A549 (cell line): ENCODE measurements at regions not wholly inside any gene's neighbourhood (a gene's known extent, or its start where the extent isn't known, plus 50 kb on each side); places are given as distances from the start of the nearest gene placed in this dataset.

Experiments
- ATAC-seq, 2 experiments: fragments of 200-7000 bp in 1 of 2; fragments of >200 bp in 1 of 2; cut with Nextera tagmentation in 1 of 2; cut with Tn5 transposase in 1 of 2; 3 replicates each; pipeline versions ENCODE4 v1.8.0 to v1.9.1; 2018 to 2020; ENCODE audit warnings: mild to moderate bottlenecking in 1 of 2, moderate library complexity in 1 of 2
- CTCF ChIA-PET: fragments of 300-600 bp; sonication (Branson Sonifier 250); formaldehyde crosslinking; extraction: SDS; loops from one replicate; lab custom pipeline; 2021; ENCODE audit warnings: antibody characterized with exemption, inconsistent platforms; lab: Yijun Ruan, JAX
- POLR2A ChIA-PET: fragments of 350-600 bp; formaldehyde crosslinking; extraction: SDS; loops from one replicate; lab custom pipeline; 2021; ENCODE audit warnings: antibody characterized with exemption, inconsistent platforms; lab: Yijun Ruan, JAX
- DNase-seq, 2 experiments: peaks; one replicate each; pipeline versions ENCODE4 v3.0.0 to v3.0.0-alpha.2; 2011 to 2016; ENCODE audit warnings: low read depth in 1 of 2, low spot score in 1 of 2
- FAIRE-seq: peaks from 2 replicates; lab custom pipeline; 2011; peaks lifted over from hg19 to GRCh38; lab: Jason Lieb, UNC
- H3K27ac ChIP-seq, 2 experiments: fragments of >200 bp; sonication (Bioruptor Twin); formaldehyde crosslinking; 3 replicates each; pipeline ENCODE4 v1.5.1; 2016 to 2017
- H3K4me1 ChIP-seq: fragments of >200 bp; sonication (Bioruptor Twin); formaldehyde crosslinking; 3 replicates; pipeline ENCODE4 v1.6.1; 2016
- H3K4me2 ChIP-seq: fragments of >200 bp; sonication (Bioruptor Twin); formaldehyde crosslinking; 3 replicates; pipeline ENCODE4 v1.6.1; 2016
- H3K4me3 ChIP-seq: fragments of >200 bp; sonication (Bioruptor Twin); formaldehyde crosslinking; 3 replicates; pipeline ENCODE4 v1.5.1; 2016
- H3K9me3 ChIP-seq: fragments of >200 bp; sonication (Bioruptor Twin); formaldehyde crosslinking; 3 replicates; pipeline ENCODE4 v1.6.1; 2016
- CBX2 ChIP-seq: fragments of 200-600 bp; sonication (generic); IDR thresholded peaks from 2 replicates; pipeline ENCODE4 v1.6.1; 2016; ENCODE audit warnings: low read depth, mild to moderate bottlenecking, borderline replicate concordance
- CBX8 ChIP-seq: fragments of 200-600 bp; sonication (generic); IDR thresholded peaks from 2 replicates; pipeline ENCODE4 v1.6.1; 2016
- CHD2 ChIP-seq: fragments of 150-350 bp; IDR thresholded peaks from 2 replicates; pipeline ENCODE4 v1.6.1; 2014; ENCODE audit warnings: low read length; ENCODE audit not compliant: partially characterized antibody
- CHD4 ChIP-seq: fragments of 200-600 bp; sonication (generic); IDR thresholded peaks from 2 replicates; pipeline ENCODE4 v1.6.1; 2016; ENCODE audit warnings: antibody characterized with exemption, mild to moderate bottlenecking, borderline replicate concordance
- E2F6 ChIP-seq: IDR thresholded peaks from 2 replicates; pipeline ENCODE4 v1.6.1; 2012; ENCODE audit warnings: low read depth, borderline replicate concordance
- EHF ChIP-seq: fragments of 250-450 bp; sonication (Bioruptor Pico); IDR thresholded peaks from 2 replicates; pipeline ENCODE4 v1.5.0; 2020; ENCODE audit warnings: mild to moderate bottlenecking
- EHMT2 ChIP-seq: fragments of 200-600 bp; sonication (generic); IDR thresholded peaks from 2 replicates; pipeline ENCODE4 v1.6.1; 2016; ENCODE audit warnings: antibody characterized with exemption, low read depth, mild to moderate bottlenecking, moderate library complexity
- EP300 ChIP-seq, 2 experiments: fragments of >200 bp; sonication (Bioruptor Twin); formaldehyde crosslinking; IDR thresholded peaks; 2 replicates in 1 of 2; 3 replicates in 1 of 2; pipeline ENCODE4 v1.6.1; 2016 to 2017
- ESRRA ChIP-seq: fragments of 150-350 bp; IDR thresholded peaks from 2 replicates; pipeline ENCODE4 v1.6.1; 2014; ENCODE audit warnings: mild to moderate bottlenecking, low read length, borderline replicate concordance
- GATA3 ChIP-seq: IDR thresholded peaks from 2 replicates; pipeline ENCODE4 v1.6.1; 2012; ENCODE audit warnings: borderline replicate concordance
- HOXA7 ChIP-seq: fragments of 250-450 bp; sonication (Bioruptor Pico); IDR thresholded peaks from 2 replicates; pipeline ENCODE4 v1.5.0; 2020; ENCODE audit warnings: mild to moderate bottlenecking, moderate library complexity
- HOXB13 ChIP-seq: fragments of 250-450 bp; sonication (Bioruptor Pico); IDR thresholded peaks from 2 replicates; pipeline ENCODE4 v1.5.0; 2020; ENCODE audit warnings: low read depth, mild to moderate bottlenecking, moderate library complexity
- HOXB5 ChIP-seq: fragments of 250-450 bp; sonication (Bioruptor Pico); IDR thresholded peaks from 2 replicates; pipeline ENCODE4 v1.5.0; 2020; ENCODE audit warnings: mild to moderate bottlenecking, moderate library complexity
- JUN ChIP-seq, 2 experiments: fragments of >200 bp; sonication (Bioruptor Twin); formaldehyde crosslinking; IDR thresholded peaks; 2 replicates in 1 of 2; 3 replicates in 1 of 2; pipeline ENCODE4 v1.6.1; 2016 to 2017
- KDM1A ChIP-seq: fragments of 200-600 bp; sonication (generic); IDR thresholded peaks from 2 replicates; pipeline ENCODE4 v1.6.1; 2016; ENCODE audit warnings: low read depth, mild to moderate bottlenecking
- KDM5A ChIP-seq: fragments of 200-600 bp; sonication (generic); IDR thresholded peaks from 2 replicates; pipeline ENCODE4 v1.6.1; 2016; ENCODE audit warnings: antibody characterized with exemption, mild to moderate bottlenecking
- NR3C1 ChIP-seq: fragments of >200 bp; sonication (Bioruptor Twin); formaldehyde crosslinking; IDR thresholded peaks from 3 replicates; pipeline ENCODE4 v1.6.1; 2017
- POLR2AphosphoS2 ChIP-seq: conservative IDR thresholded peaks from 2 replicates; pipeline ENCODE4 v1.6.1; 2012; ENCODE audit warnings: low read length, improper control_type of control experiment, inconsistent platforms
- RARB ChIP-seq: fragments of 250-450 bp; sonication (Bioruptor Pico); IDR thresholded peaks from 2 replicates; pipeline ENCODE4 v1.8.0; 2021; ENCODE audit warnings: mild to moderate bottlenecking, moderate library complexity
- REST ChIP-seq: fragments of 200-600 bp; sonication (generic); IDR thresholded peaks from 2 replicates; pipeline ENCODE4 v1.6.1; 2016; ENCODE audit warnings: antibody characterized with exemption, mild to moderate bottlenecking, moderate library complexity
- RNF2 ChIP-seq: fragments of 200-600 bp; sonication (generic); IDR thresholded peaks from 2 replicates; pipeline ENCODE4 v1.6.1; 2016; ENCODE audit warnings: low read depth, mild to moderate bottlenecking, antibody characterized with exemption, moderate library complexity, borderline replicate concordance
- SMC3 ChIP-seq: fragments of >200 bp; sonication (Bioruptor Twin); formaldehyde crosslinking; IDR thresholded peaks from 3 replicates; pipeline ENCODE4 v1.6.1; 2018; ENCODE audit warnings: inconsistent platforms
- SREBF2 ChIP-seq: fragments of 450-650 bp; IDR thresholded peaks from 2 replicates; pipeline ENCODE4 v1.6.1; 2014; ENCODE audit warnings: mild to moderate bottlenecking, moderate library complexity
- TFCP2L1 ChIP-seq: fragments of 250-450 bp; sonication (Bioruptor Pico); IDR thresholded peaks from 2 replicates; pipeline ENCODE4 v1.5.0; 2021; ENCODE audit warnings: mild to moderate bottlenecking
- USF2 ChIP-seq: fragments of 450-650 bp; IDR thresholded peaks from 2 replicates; pipeline ENCODE4 v1.6.1; 2014; ENCODE audit warnings: antibody characterized with exemption
- ZNF302 ChIP-seq: fragments of 250-450 bp; sonication (Bioruptor Pico); IDR thresholded peaks from 2 replicates; pipeline ENCODE4 v1.9.0; 2021; ENCODE audit warnings: inconsistent platforms, mild to moderate bottlenecking, moderate library complexity
- ZSCAN20 ChIP-seq: fragments of 250-450 bp; sonication (Bioruptor Pico); IDR thresholded peaks from 2 replicates; pipeline ENCODE4 v1.8.0; 2022; ENCODE audit warnings: mild to moderate bottlenecking, moderate library complexity
- WGBS: methylation state at CpG from one replicate; pipeline ENCODE4 v1.1.6; 2017; ENCODE audit errors: missing lambda C conversion rate; 5-methylcytosine and 5-hydroxymethylcytosine counted together
- TF ChIP-seq, protein P1 (sequence below): fragments of 250-450 bp; sonication (Bioruptor Pico); IDR thresholded peaks from 2 replicates; pipeline ENCODE4 v1.5.0; 2021; ENCODE audit warnings: mild to moderate bottlenecking, moderate library complexity, borderline replicate concordance
- TF ChIP-seq, protein P2 (sequence below): fragments of 150-350 bp; IDR thresholded peaks from 2 replicates; pipeline ENCODE4 v1.6.1; 2014; ENCODE audit warnings: low read depth, mild to moderate bottlenecking, low read length
- TF ChIP-seq, protein P3 (sequence below): fragments of >200 bp; sonication (Bioruptor Twin); formaldehyde crosslinking; IDR thresholded peaks from 2 replicates; pipeline ENCODE4 v1.6.1; 2016

GRCh38 chr6:140661691-140662090 is 1287.2 kb upstream of the CITED2 start:
- Histone ChIP-seq H3K27ac (no peak overlapping the region), H3K4me3 (no peak overlapping the region), H3K4me2 (no peak overlapping the region), H3K4me1 (no peaks in the 10 kb centered on the region), H3K9me3 (no peaks in the 10 kb centered on the region)
- FAIRE-seq, result no peak
- DNase-seq, result no peak
- ChIA-PET POLR2A (no interaction called here), CTCF (no interaction called here)
- ATAC-seq, result no peak
- TF ChIP-seq KDM1A (no peak), CHD2 (no peak), NR3C1 (no peak)
- WGBS, result 22% methylated on average over 3 of the region's 3 CpGs

DNA sequence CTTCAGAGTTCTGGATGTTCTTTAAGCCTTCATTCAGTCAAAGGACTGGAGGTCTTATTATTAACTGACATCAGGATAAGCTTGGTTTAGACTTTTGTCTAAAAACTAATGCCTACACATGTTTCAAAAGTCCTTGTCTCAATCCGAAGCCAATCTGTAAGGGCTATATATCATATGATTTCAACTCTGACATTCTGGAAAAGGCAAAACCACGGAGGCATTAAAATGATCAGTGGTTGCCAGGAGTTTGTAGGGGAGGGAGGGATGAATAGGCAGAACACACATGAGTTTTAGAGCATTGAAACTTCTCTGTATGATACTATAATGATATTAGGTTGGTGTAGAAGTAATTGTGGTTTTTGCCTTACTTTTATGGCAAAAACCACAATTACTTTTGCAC is 1285.8 kb upstream of the CITED2 start:
- Histone ChIP-seq H3K4me1 (no peaks in the 10 kb centered on the region), H3K4me2 (no peak overlapping the region), H3K9me3 (no peaks in the 10 kb centered on the region), H3K4me3 (no peak overlapping the region), H3K27ac (no peak overlapping the region)
- ChIA-PET CTCF (no interaction called here), POLR2A (no interaction called here)
- DNase-seq (no peak), ATAC-seq (no peak), FAIRE-seq (no peak)
- TF ChIP-seq, protein P1, sequence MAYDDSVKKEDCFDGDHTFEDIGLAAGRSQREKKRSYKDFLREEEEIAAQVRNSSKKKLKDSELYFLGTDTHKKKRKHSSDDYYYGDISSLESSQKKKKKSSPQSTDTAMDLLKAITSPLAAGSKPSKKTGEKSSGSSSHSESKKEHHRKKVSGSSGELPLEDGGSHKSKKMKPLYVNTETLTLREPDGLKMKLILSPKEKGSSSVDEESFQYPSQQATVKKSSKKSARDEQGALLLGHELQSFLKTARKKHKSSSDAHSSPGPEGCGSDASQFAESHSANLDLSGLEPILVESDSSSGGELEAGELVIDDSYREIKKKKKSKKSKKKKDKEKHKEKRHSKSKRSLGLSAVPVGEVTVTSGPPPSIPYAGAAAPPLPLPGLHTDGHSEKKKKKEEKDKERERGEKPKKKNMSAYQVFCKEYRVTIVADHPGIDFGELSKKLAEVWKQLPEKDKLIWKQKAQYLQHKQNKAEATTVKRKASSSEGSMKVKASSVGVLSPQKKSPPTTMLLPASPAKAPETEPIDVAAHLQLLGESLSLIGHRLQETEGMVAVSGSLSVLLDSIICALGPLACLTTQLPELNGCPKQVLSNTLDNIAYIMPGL (CRISPR knock-in tag), result no peak
- TF ChIP-seq ESRRA, result no peak
- TF ChIP-seq CHD4, result no peak
- no peak for TF ChIP-seq POLR2AphosphoS2
- no peak for TF ChIP-seq HOXA7 (CRISPR knock-in tag)
- no peak for TF ChIP-seq GATA3
- TF ChIP-seq RNF2, result no peak
- no peak for TF ChIP-seq CBX2
- no peak for TF ChIP-seq CBX8
- TF ChIP-seq EHF (CRISPR knock-in tag), result no peak
- TF ChIP-seq REST, result no peak
- no peak for TF ChIP-seq HOXB5 (CRISPR knock-in tag)
- no peak for TF ChIP-seq EP300 (IDR thresholded peaks at IDR 0.05)
- TF ChIP-seq KDM5A, result no peak
- TF ChIP-seq EHMT2, result no peak
- no peak for TF ChIP-seq SMC3
- TF ChIP-seq ZSCAN20, result no peak
- TF ChIP-seq SREBF2, result no peak
- no peak for TF ChIP-seq RARB (CRISPR knock-in tag)
- 46% methylated on average over 2 of the region's 2 CpGs for WGBS

GRCh38 chr6:140653972-140654371 is 1279.5 kb upstream of the CITED2 start:
- no peaks in the 10 kb centered on the region for H3K9me3 ChIP-seq
- FAIRE-seq (no peak), DNase-seq (no peak), ATAC-seq (no peak)
- ChIA-PET CTCF (no interaction called here), POLR2A (no interaction called here)
- H3K27ac ChIP-seq, result no peak overlapping the region
- H3K4me1 ChIP-seq, result no peaks in the 10 kb centered on the region
- no peak overlapping the region for H3K4me2 ChIP-seq
- H3K4me3 ChIP-seq, result no peak overlapping the region
- TF ChIP-seq CBX8 (no peak), USF2 (no peak), ZNF302 (CRISPR knock-in tag) (no peak), HOXB13 (CRISPR knock-in tag) (no peak), JUN (IDR thresholded peaks at IDR 0.05) (no peak), TFCP2L1 (CRISPR knock-in tag) (no peak), E2F6 (no peak), SREBF2 (no peak), SMC3 (no peak), CHD2 (no peak)
- TF ChIP-seq, protein P2, sequence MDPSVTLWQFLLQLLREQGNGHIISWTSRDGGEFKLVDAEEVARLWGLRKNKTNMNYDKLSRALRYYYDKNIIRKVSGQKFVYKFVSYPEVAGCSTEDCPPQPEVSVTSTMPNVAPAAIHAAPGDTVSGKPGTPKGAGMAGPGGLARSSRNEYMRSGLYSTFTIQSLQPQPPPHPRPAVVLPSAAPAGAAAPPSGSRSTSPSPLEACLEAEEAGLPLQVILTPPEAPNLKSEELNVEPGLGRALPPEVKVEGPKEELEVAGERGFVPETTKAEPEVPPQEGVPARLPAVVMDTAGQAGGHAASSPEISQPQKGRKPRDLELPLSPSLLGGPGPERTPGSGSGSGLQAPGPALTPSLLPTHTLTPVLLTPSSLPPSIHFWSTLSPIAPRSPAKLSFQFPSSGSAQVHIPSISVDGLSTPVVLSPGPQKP, result no peak
- TF ChIP-seq, protein P3, sequence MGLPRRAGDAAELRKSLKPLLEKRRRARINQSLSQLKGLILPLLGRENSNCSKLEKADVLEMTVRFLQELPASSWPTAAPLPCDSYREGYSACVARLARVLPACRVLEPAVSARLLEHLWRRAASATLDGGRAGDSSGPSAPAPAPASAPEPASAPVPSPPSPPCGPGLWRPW, result no peak
